ENCODE measurements at regions not wholly inside any gene's neighbourhood (a gene's known extent, or its start where the extent isn't known, plus 50 kb on each side); places are given as distances from the start of the nearest gene placed in this dataset.

- TF ChIP-seq EZH2 (IDR thresholded peaks at IDR 0.05; ENCODE audit: borderline replicate concordance, low read length) (no peak), CTCF (conservative IDR thresholded peaks at IDR 0.05 in 1 of 2, IDR thresholded peaks at IDR 0.05 in 1 of 2; ENCODE audit: extremely low read depth in 1 of 2, insufficient read depth in 1 of 2, low read depth in 1 of 2, low read length in 2 of 2) (no peak)
Observed at GRCh38 chr15:47937834-47938233, 183.0 kb upstream of the SLC24A5 start.

Data from mammary epithelial cell (primary cell).